Mammary epithelial cell (primary cell): ENCODE measurements at regions not wholly inside any gene's neighbourhood (a gene's known extent, or its start where the extent isn't known, plus 50 kb on each side); places are given as distances from the start of the nearest gene placed in this dataset.

Source experiments
- EZH2 ChIP-seq: IDR thresholded peaks from 2 replicates; pipeline ENCODE4 v1.6.1; 2012; ENCODE audit warnings: low read length, inconsistent platforms, borderline replicate concordance
- TF ChIP-seq, protein P1 (sequence below), 2 donors: IDR thresholded peaks in 1 of 2; conservative IDR thresholded peaks in 1 of 2; 2 replicates each; pipeline ENCODE4 v1.5.1; 2011 to 2012; ENCODE audit warnings: inconsistent platforms in 2 of 2, low read length in 2 of 2, mild to moderate bottlenecking in 2 of 2, control low read depth in 1 of 2, low read depth in 1 of 2; ENCODE audit not compliant: insufficient read depth in 1 of 2; ENCODE audit errors: extremely low read depth in 1 of 2

DNA sequence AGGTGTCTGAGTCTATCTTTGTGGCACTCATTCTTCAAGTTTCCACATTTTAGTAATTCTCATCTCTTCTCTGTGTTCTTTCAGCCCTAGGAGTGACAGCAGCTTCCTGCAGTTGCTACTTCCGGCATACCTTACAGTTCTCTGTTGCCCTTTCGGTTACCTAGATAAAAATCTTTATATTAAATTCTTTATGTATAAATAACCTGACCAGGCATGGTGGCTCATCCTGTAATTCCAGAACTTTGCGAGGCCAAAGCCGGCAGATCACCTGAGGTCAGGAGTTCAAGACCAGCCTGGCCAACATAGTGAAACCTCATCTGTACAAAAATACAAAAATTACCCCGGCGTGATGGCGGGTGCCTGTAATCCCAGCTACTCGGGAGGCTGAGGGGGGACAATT lies 62.9 kb downstream of the CDKN2C start:
- TF ChIP-seq, protein P1, sequence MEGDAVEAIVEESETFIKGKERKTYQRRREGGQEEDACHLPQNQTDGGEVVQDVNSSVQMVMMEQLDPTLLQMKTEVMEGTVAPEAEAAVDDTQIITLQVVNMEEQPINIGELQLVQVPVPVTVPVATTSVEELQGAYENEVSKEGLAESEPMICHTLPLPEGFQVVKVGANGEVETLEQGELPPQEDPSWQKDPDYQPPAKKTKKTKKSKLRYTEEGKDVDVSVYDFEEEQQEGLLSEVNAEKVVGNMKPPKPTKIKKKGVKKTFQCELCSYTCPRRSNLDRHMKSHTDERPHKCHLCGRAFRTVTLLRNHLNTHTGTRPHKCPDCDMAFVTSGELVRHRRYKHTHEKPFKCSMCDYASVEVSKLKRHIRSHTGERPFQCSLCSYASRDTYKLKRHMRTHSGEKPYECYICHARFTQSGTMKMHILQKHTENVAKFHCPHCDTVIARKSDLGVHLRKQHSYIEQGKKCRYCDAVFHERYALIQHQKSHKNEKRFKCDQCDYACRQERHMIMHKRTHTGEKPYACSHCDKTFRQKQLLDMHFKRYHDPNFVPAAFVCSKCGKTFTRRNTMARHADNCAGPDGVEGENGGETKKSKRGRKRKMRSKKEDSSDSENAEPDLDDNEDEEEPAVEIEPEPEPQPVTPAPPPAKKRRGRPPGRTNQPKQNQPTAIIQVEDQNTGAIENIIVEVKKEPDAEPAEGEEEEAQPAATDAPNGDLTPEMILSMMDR (conservative IDR thresholded peaks at IDR 0.05 in 1 of 2, IDR thresholded peaks at IDR 0.05 in 1 of 2; ENCODE audit: extremely low read depth in 1 of 2, insufficient read depth in 1 of 2, low read depth in 1 of 2, low read length in 2 of 2), result no peak
- no peak for TF ChIP-seq EZH2
